GM06990 (cell line): ENCODE measurements at regions not wholly inside any gene's neighbourhood (a gene's known extent, or its start where the extent isn't known, plus 50 kb on each side); places are given as distances from the start of the nearest gene placed in this dataset.

Experiments
- DNase-seq: peaks from one replicate; pipeline ENCODE4 v3.0.0-alpha.2; 2011; ENCODE audit not compliant: insufficient read length; ENCODE audit errors: extremely low read depth
- H3K27me3 ChIP-seq: replicated peaks from 2 replicates; pipeline ENCODE4 v1.6.0; 2011; ENCODE audit warnings: low read length; ENCODE audit not compliant: control insufficient read depth, insufficient read depth
- H3K36me3 ChIP-seq: 2 replicates; pipeline ENCODE4 v1.5.1; 2011; ENCODE audit warnings: low read length; ENCODE audit not compliant: control insufficient read depth, insufficient read depth
- H3K4me3 ChIP-seq: replicated peaks from 2 replicates; pipeline ENCODE4 v1.5.1; 2011; ENCODE audit warnings: low read depth, mild to moderate bottlenecking, control low read depth, low read length
- CTCF ChIP-seq: IDR thresholded peaks from 2 replicates; pipeline ENCODE4 v1.5.1; 2011; ENCODE audit warnings: low read length, control low read depth, mild to moderate bottlenecking, inconsistent platforms; ENCODE audit not compliant: insufficient read depth, poor library complexity, severe bottlenecking

DNA sequence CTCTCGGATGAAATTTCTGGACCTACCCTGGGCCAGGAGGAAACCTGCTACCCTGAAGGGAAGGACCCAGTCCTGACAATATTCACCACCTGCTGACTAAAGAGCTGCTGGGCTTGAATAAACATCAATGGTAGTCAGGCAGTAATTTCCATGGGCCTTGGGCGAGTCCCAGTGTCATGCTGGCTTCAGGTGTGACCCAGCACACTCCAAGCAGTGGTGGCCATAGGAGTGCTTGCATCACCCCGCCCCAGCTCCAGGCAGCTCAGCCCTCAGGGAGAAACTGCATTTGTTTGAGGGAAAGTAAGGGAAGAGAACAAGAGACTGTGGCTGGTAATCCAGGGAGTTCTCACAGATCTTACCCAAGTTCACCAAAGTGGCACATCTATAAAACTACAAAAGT, 261.8 kb upstream of the DCBLD2 start:
- no peak overlapping the region for H3K4me3 ChIP-seq
- H3K27me3 ChIP-seq = no peaks in the 10 kb centered on the region
- DNase-seq = no peak
- no peaks in the 10 kb centered on the region for H3K36me3 ChIP-seq
- no peak for TF ChIP-seq CTCF

DNA sequence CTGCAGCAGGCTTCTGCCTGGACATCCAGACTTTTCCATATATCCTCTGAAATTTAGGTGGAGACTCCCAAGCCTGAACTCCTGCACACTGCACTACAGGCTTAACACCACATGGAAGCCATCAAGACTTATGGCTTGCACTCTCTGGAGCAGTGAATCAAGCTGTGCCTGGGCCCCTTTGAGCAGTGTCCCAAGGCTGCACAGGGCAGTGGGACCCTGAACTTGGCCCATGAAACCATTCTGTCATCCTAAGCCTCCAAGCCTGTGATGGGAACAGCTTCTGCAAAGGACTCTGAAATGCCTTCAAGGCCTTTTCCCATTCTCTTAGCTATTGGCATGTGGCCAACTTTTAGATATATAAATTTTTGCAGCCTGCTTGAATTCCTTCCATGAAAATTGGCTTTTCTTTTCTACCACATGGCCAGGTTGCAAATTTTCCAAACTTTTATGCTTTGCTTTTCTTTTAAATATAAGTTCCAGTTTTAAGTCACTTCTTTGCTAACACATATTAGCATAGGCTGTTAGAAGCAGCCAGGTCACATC, 257.8 kb upstream of the DCBLD2 start:
- Histone ChIP-seq H3K36me3 (no peaks in the 10 kb centered on the region), H3K27me3 (no peaks in the 10 kb centered on the region), H3K4me3 (no peak overlapping the region)
- no peak for TF ChIP-seq CTCF
- DNase-seq = no peak

GRCh38 chr3:99145031-99145430, 243.5 kb upstream of the DCBLD2 start:
- no peaks in the 10 kb centered on the region for H3K27me3 ChIP-seq
- no peaks in the 10 kb centered on the region for H3K36me3 ChIP-seq
- no peak for DNase-seq
- TF ChIP-seq CTCF = no peak
- H3K4me3 ChIP-seq = no peak overlapping the region

- DNase-seq = no peak
- no peaks in the 10 kb centered on the region for H3K27me3 ChIP-seq
- TF ChIP-seq CTCF = no peak
- H3K36me3 ChIP-seq = no peaks in the 10 kb centered on the region
- no peak overlapping the region for H3K4me3 ChIP-seq
Measured at GRCh38 chr3:99143493-99143892, 242.0 kb upstream of the DCBLD2 start.

GRCh38 chr3:99134986-99135385, 233.5 kb upstream of the DCBLD2 start:
- no peak for DNase-seq
- H3K36me3 ChIP-seq = no peaks in the 10 kb centered on the region
- no peaks in the 10 kb centered on the region for H3K27me3 ChIP-seq

More at GRCh38 chr3:99134986-99135385, 233.5 kb upstream of the DCBLD2 start:
- no peak for TF ChIP-seq CTCF
- no peak overlapping the region for H3K4me3 ChIP-seq
